Suprapubic skin (tissue), 3 donors: ENCODE measurements at regions not wholly inside any gene's neighbourhood (a gene's known extent, or its start where the extent isn't known, plus 50 kb on each side); places are given as distances from the start of the nearest gene placed in this dataset.

Source experiments
- CTCF ChIP-seq, 2 donors: fragments of 200-600 bp in 1 of 2; fragments of 450-650 bp in 1 of 2; sonication (generic) in 1 of 2; IDR thresholded peaks; one replicate each; pipeline ENCODE4 v1.5.1; 2016 to 2019; ENCODE audit warnings: antibody characterized with exemption in 2 of 2, mild to moderate bottlenecking in 1 of 2, moderate library complexity in 1 of 2
- POLR2A ChIP-seq, 2 donors: fragments of 450-650 bp; IDR thresholded peaks; one replicate each; pipeline ENCODE4 v1.6.1; 2017; ENCODE audit warnings: antibody characterized with exemption in 2 of 2, mild to moderate bottlenecking in 2 of 2, moderate library complexity in 2 of 2

- no peak for TF ChIP-seq CTCF (IDR thresholded peaks at IDR 0.05)
- TF ChIP-seq POLR2A (IDR thresholded peaks at IDR 0.05), result no peak
Measured at GRCh38 chr5:120258123-120258522, 206.0 kb upstream of the PRR16 start.
